ENCODE measurements at regions not wholly inside any gene's neighbourhood (a gene's known extent, or its start where the extent isn't known, plus 50 kb on each side); places are given as distances from the start of the nearest gene placed in this dataset.

- ChIA-PET POLR2A (no interaction called here), CTCF (no interaction called here)
- Histone ChIP-seq H3K4me1 (ENCODE audit: insufficient read depth, low read length) (no peaks in the 10 kb centered on the region), H3K27ac (ENCODE audit: low read depth, low read length) (no peak overlapping the region), H3K27me3 (ENCODE audit: insufficient read depth, low read length, poor library complexity, severe bottlenecking) (no peaks in the 10 kb centered on the region), H3K4me3 (ENCODE audit: low read length) (no peak overlapping the region), H3K9me3 (ENCODE audit: low read length) (no peaks in the 10 kb centered on the region), H3K36me3 (ENCODE audit: insufficient read depth, low read length) (no peaks in the 10 kb centered on the region)
- Mint-ChIP-seq H3K4me3 (no peak overlapping the region), H3K27ac (no peak overlapping the region), H3K27me3 (no peaks in the 10 kb centered on the region), H3K4me1 (no peaks in the 10 kb centered on the region), H3K9me3 (peaks cover 0 to 5% (median 0%) of the 10 kb centered on the region in 5 donors), H3K36me3 (no peaks in the 10 kb centered on the region)
- no peak for DNase-seq
Observed at GRCh38 chr9:13431222-13431536, 151.7 kb upstream of the MPDZ start.

DNA sequence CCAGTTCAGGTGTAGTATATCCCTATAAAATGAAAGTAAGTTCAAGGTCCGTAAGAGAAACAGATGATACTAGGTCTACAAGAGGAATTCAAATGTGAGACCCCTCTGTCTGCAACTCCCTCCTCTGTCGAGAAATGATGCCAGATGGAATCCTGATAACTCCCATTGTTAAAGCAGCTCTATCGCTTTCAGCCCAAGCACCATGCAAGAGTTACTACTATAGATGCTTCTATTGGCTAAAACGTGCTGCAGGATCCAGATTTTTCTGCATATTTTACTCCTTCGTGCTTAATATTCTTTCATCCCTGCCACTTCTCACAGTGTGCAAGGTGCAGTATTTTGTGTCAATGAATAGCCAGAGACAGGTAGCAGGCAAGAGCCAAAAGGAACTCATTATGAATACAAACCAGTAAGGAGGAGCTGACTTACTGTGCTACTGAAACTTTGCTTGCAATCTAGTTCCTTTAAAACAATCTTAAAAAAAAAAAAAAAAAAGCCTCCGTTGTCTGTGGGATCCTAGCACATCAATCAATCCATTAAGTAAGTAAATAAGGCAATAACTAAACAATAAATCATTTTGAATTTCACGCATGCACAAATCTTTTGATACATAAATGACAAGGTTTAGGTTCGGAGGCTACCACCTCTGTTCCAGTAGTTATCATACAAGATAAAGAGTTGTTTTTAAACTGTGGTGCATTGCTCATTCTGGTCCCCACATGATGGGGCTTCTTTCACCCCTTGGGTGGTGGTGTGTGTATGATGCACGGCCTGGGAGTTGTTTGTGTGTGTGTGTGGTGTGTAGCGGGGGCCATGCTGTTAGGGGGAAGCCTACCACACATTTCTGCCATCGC, 151.1 kb upstream of the MPDZ start:
- Histone ChIP-seq H3K27ac (ENCODE audit: low read depth, low read length) (no peak overlapping the region), H3K27me3 (ENCODE audit: insufficient read depth, low read length, poor library complexity, severe bottlenecking) (no peaks in the 10 kb centered on the region), H3K4me1 (ENCODE audit: insufficient read depth, low read length) (no peaks in the 10 kb centered on the region), H3K9me3 (ENCODE audit: low read length) (no peaks in the 10 kb centered on the region), H3K36me3 (ENCODE audit: insufficient read depth, low read length) (no peaks in the 10 kb centered on the region), H3K4me3 (ENCODE audit: low read length) (no peak overlapping the region)
- POLR2A ChIA-PET: no interaction called here
- H3K4me1 Mint-ChIP-seq: no peaks in the 10 kb centered on the region
- peaks cover 0 to 5% (median 0%) of the 10 kb centered on the region in 5 donors for H3K9me3 Mint-ChIP-seq
- no peaks in the 10 kb centered on the region for H3K36me3 Mint-ChIP-seq
- peak overlapping the region in 1 of 8 donors; percentile 8 for H3K27ac Mint-ChIP-seq
- no peak for DNase-seq
- no peaks in the 10 kb centered on the region for H3K27me3 Mint-ChIP-seq
- no peak overlapping the region for H3K4me3 Mint-ChIP-seq
- CTCF ChIA-PET: no interaction called here

- no peak overlapping the region for H3K27ac ChIP-seq (ENCODE audit: low read depth, low read length)
- no peaks in the 10 kb centered on the region for H3K36me3 Mint-ChIP-seq
- no peaks in the 10 kb centered on the region for H3K27me3 ChIP-seq (ENCODE audit: insufficient read depth, low read length, poor library complexity, severe bottlenecking)
- DNase-seq: no peak
- H3K27me3 Mint-ChIP-seq: no peaks in the 10 kb centered on the region
- H3K27ac Mint-ChIP-seq: no peak overlapping the region
- H3K4me3 Mint-ChIP-seq: no peak overlapping the region
- CTCF ChIA-PET: no interaction called here
- no peaks in the 10 kb centered on the region for H3K36me3 ChIP-seq (ENCODE audit: insufficient read depth, low read length)
- POLR2A ChIA-PET: no interaction called here
- peaks cover 0 to 2% (median 0%) of the 10 kb centered on the region in 5 donors for H3K9me3 Mint-ChIP-seq
- H3K9me3 ChIP-seq (ENCODE audit: low read length): no peaks in the 10 kb centered on the region
- no peaks in the 10 kb centered on the region for H3K4me1 Mint-ChIP-seq
- H3K4me1 ChIP-seq (ENCODE audit: insufficient read depth, low read length): no peaks in the 10 kb centered on the region
- no peak overlapping the region for H3K4me3 ChIP-seq (ENCODE audit: low read length)
Observed at GRCh38 chr9:13429301-13430190, 150.1 kb upstream of the MPDZ start.

GRCh38 chr9:13428766-13429165, 149.3 kb upstream of the MPDZ start:
- H3K27ac Mint-ChIP-seq: no peak overlapping the region
- Histone ChIP-seq H3K27ac (ENCODE audit: low read depth, low read length) (no peak overlapping the region), H3K4me1 (ENCODE audit: insufficient read depth, low read length) (no peaks in the 10 kb centered on the region), H3K36me3 (ENCODE audit: insufficient read depth, low read length) (no peaks in the 10 kb centered on the region), H3K27me3 (ENCODE audit: insufficient read depth, low read length, poor library complexity, severe bottlenecking) (no peaks in the 10 kb centered on the region), H3K9me3 (ENCODE audit: low read length) (no peaks in the 10 kb centered on the region), H3K4me3 (ENCODE audit: low read length) (no peak overlapping the region)
- POLR2A ChIA-PET: no interaction called here
- no peaks in the 10 kb centered on the region for H3K4me1 Mint-ChIP-seq
- no peaks in the 10 kb centered on the region for H3K27me3 Mint-ChIP-seq
- H3K36me3 Mint-ChIP-seq: no peaks in the 10 kb centered on the region
- H3K4me3 Mint-ChIP-seq: no peak overlapping the region
- no peak for DNase-seq
- peaks cover 0 to 3% (median 0%) of the 10 kb centered on the region in 5 donors for H3K9me3 Mint-ChIP-seq
- CTCF ChIA-PET: interaction anchor here (1.3 kb wide), 1 partner anchor 1001 kb away, joined by 3 read pairs; no protein-coding TSS in a partner anchor

- Mint-ChIP-seq H3K27ac (no peak overlapping the region), H3K4me1 (no peaks in the 10 kb centered on the region), H3K27me3 (no peaks in the 10 kb centered on the region), H3K9me3 (peaks cover 0 to 3% (median 0%) of the 10 kb centered on the region in 5 donors), H3K4me3 (no peak overlapping the region), H3K36me3 (no peaks in the 10 kb centered on the region)
- Histone ChIP-seq H3K4me1 (ENCODE audit: insufficient read depth, low read length) (no peaks in the 10 kb centered on the region), H3K36me3 (ENCODE audit: insufficient read depth, low read length) (no peaks in the 10 kb centered on the region), H3K4me3 (ENCODE audit: low read length) (no peak overlapping the region), H3K27ac (ENCODE audit: low read depth, low read length) (no peak overlapping the region), H3K27me3 (ENCODE audit: insufficient read depth, low read length, poor library complexity, severe bottlenecking) (no peaks in the 10 kb centered on the region), H3K9me3 (ENCODE audit: low read length) (no peaks in the 10 kb centered on the region)
- no peak for DNase-seq
- CTCF ChIA-PET: interaction anchor here (1.3 to 1.6 kb wide), 2 partner anchors 925 to 1002 kb away, joined by 3 to 6 read pairs; no protein-coding TSS in a partner anchor
- POLR2A ChIA-PET: no interaction called here
Observed at GRCh38 chr9:13427587-13427986, 148.1 kb upstream of the MPDZ start.

DNA sequence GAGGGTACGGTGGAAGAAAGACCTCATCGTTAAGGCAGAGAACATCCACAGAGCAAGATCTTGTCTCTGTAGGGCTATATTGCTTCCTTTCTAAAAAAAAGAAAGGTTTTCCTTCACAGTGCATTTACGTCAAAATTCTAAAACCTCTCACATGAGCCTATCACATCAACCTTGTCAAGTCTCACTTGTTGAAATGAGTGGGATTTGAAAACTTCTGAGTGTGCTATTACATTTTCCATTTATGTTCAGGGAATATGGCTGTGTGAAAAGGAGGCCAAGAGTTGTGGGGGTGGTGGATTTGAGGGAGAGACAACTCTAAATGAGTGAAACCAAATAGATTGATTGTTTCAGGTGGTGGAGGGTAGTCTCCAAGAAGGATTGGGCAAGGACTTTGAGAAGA, 147.1 kb upstream of the MPDZ start:
- no peaks in the 10 kb centered on the region for H3K27me3 ChIP-seq (ENCODE audit: insufficient read depth, low read length, poor library complexity, severe bottlenecking)
- peaks cover 0 to 3% (median 0%) of the 10 kb centered on the region in 5 donors for H3K9me3 Mint-ChIP-seq
- no peak overlapping the region for H3K4me3 ChIP-seq (ENCODE audit: low read length)
- POLR2A ChIA-PET: no interaction called here
- H3K36me3 ChIP-seq (ENCODE audit: insufficient read depth, low read length): no peaks in the 10 kb centered on the region
- H3K27ac Mint-ChIP-seq: peak overlapping the region in 1 of 8 donors; percentile 10
- no peaks in the 10 kb centered on the region for H3K36me3 Mint-ChIP-seq
- H3K4me1 Mint-ChIP-seq: no peaks in the 10 kb centered on the region
- no peak overlapping the region for H3K4me3 Mint-ChIP-seq
- no peaks in the 10 kb centered on the region for H3K9me3 ChIP-seq (ENCODE audit: low read length)
- no peaks in the 10 kb centered on the region for H3K27me3 Mint-ChIP-seq
- no peak for DNase-seq
- CTCF ChIA-PET: interaction anchor here (1.6 kb wide), 1 partner anchor 926 kb away, joined by 6 read pairs; no protein-coding TSS in a partner anchor
- no peak overlapping the region for H3K27ac ChIP-seq (ENCODE audit: low read depth, low read length)
- H3K4me1 ChIP-seq (ENCODE audit: insufficient read depth, low read length): no peaks in the 10 kb centered on the region

DNA sequence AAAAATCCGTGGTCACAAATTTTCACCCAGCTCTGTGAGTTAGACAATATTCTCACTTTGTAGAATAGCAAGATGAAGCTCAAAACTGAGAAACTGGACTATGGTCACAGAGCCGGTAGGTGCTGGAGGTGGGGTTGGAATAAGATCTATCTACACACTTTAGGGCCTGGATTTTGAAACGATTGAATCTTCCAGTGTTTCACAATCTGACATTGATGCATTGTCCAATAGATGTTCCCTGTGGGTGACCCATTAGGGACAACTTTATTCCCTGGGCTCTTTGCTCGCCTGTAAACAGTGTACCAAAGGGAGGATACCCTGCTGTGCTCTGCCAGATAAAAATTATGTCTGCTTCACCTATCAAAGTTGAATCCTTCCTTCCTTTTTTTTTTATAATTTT, 145.4 kb upstream of the MPDZ start:
- Mint-ChIP-seq H3K4me1 (no peaks in the 10 kb centered on the region), H3K36me3 (no peaks in the 10 kb centered on the region), H3K4me3 (no peak overlapping the region), H3K9me3 (peaks cover 0 to 7% (median 2%) of the 10 kb centered on the region in 5 donors), H3K27ac (no peak overlapping the region), H3K27me3 (no peaks in the 10 kb centered on the region)
- ChIA-PET POLR2A (no interaction called here), CTCF (interaction anchor here (1.3 kb wide), 1 partner anchor 928 kb away, joined by 3 read pairs; no protein-coding TSS in a partner anchor)
- H3K9me3 ChIP-seq (ENCODE audit: low read length): no peaks in the 10 kb centered on the region
- no peak overlapping the region for H3K4me3 ChIP-seq (ENCODE audit: low read length)
- no peaks in the 10 kb centered on the region for H3K36me3 ChIP-seq (ENCODE audit: insufficient read depth, low read length)
- H3K27me3 ChIP-seq (ENCODE audit: insufficient read depth, low read length, poor library complexity, severe bottlenecking): no peaks in the 10 kb centered on the region
- no peaks in the 10 kb centered on the region for H3K4me1 ChIP-seq (ENCODE audit: insufficient read depth, low read length)
- DNase-seq: no peak
- H3K27ac ChIP-seq (ENCODE audit: low read depth, low read length): no peak overlapping the region

GRCh38 chr9:13424204-13424603, 144.7 kb upstream of the MPDZ start:
- Mint-ChIP-seq H3K27ac (no peak overlapping the region), H3K36me3 (no peaks in the 10 kb centered on the region), H3K4me3 (no peak overlapping the region), H3K9me3 (peaks cover 0 to 7% (median 2%) of the 10 kb centered on the region in 5 donors), H3K27me3 (no peaks in the 10 kb centered on the region), H3K4me1 (no peaks in the 10 kb centered on the region)
- Histone ChIP-seq H3K9me3 (ENCODE audit: low read length) (no peaks in the 10 kb centered on the region), H3K4me3 (ENCODE audit: low read length) (no peak overlapping the region), H3K4me1 (ENCODE audit: insufficient read depth, low read length) (no peaks in the 10 kb centered on the region), H3K27me3 (ENCODE audit: insufficient read depth, low read length, poor library complexity, severe bottlenecking) (no peaks in the 10 kb centered on the region), H3K27ac (ENCODE audit: low read depth, low read length) (no peak overlapping the region), H3K36me3 (ENCODE audit: insufficient read depth, low read length) (no peaks in the 10 kb centered on the region)
- POLR2A ChIA-PET: no interaction called here
- DNase-seq: no peak
- CTCF ChIA-PET: interaction anchor here (1.3 kb wide), 1 partner anchor 929 kb away, joined by 3 read pairs; no protein-coding TSS in a partner anchor

Data from CD8-positive, alpha-beta memory T cell (primary cell).